Esophagus muscularis mucosa (tissue), 4 donors: ENCODE measurements at regions not wholly inside any gene's neighbourhood (a gene's known extent, or its start where the extent isn't known, plus 50 kb on each side); places are given as distances from the start of the nearest gene placed in this dataset.

ENCODE experiments used
- DNase-seq: peaks from one replicate; pipeline ENCODE4 v3.0.0-alpha.2; 2017; ENCODE audit errors: extremely low spot score
- H3K27ac ChIP-seq, 4 donors: fragments of 200-600 bp; sonication (generic); replicated peaks in 1 of 4; 1 replicate in 3 of 4; 2 replicates in 1 of 4; pipeline ENCODE4 v1.5.1; 2016 to 2019; ENCODE audit warnings: mild to moderate bottlenecking in 1 of 4
- H3K27me3 ChIP-seq, 4 donors: fragments of 200-600 bp; sonication (generic); one replicate each; pipeline versions ENCODE4 v1.5.1 to v1.6.0; 2016 to 2019
- H3K36me3 ChIP-seq, 4 donors: fragments of 200-600 bp; sonication (generic); one replicate each; pipeline ENCODE4 v1.5.1; 2016 to 2019
- H3K4me1 ChIP-seq, 4 donors: fragments of 200-600 bp; sonication (generic); one replicate each; pipeline ENCODE4 v1.5.1; 2016 to 2019
- H3K4me3 ChIP-seq, 4 donors: fragments of 200-600 bp; sonication (generic); 1 replicate in 2 of 4; 2 replicates in 2 of 4; pipeline ENCODE4 v1.5.1; 2016 to 2019; ENCODE audit warnings: mild to moderate bottlenecking in 4 of 4, moderate library complexity in 1 of 4
- H3K9me3 ChIP-seq, 4 donors: fragments of 200-600 bp; sonication (generic); 1 replicate in 3 of 4; 2 replicates in 1 of 4; pipeline ENCODE4 v1.5.1; 2016 to 2019
- EP300 ChIP-seq: sonication (generic); formaldehyde crosslinking; IDR thresholded peaks from one replicate; pipeline ENCODE4 v1.6.1; 2017; ENCODE audit warnings: antibody characterized with exemption
- POLR2A ChIP-seq: fragments of 450-650 bp; IDR thresholded peaks from one replicate; pipeline ENCODE4 v1.6.1; 2017; ENCODE audit warnings: antibody characterized with exemption, moderate library complexity, mild to moderate bottlenecking, low read depth
- POLR2AphosphoS5 ChIP-seq, 2 donors: sonication (generic); formaldehyde crosslinking; IDR thresholded peaks; one replicate each; pipeline ENCODE4 v1.6.1; 2017; ENCODE audit warnings: antibody characterized with exemption in 2 of 2
- WGBS: methylation state at CpG from one replicate; pipeline ENCODE4 v1.1.5; 2018; 5-methylcytosine and 5-hydroxymethylcytosine counted together
- intact Hi-C: fragments of 100-400 bp; cut with DNase I; formaldehyde crosslinking; loops from one replicate; pipeline ENCODE4 v1.15.1; 2023
- TF ChIP-seq, protein P1 (sequence below), 3 experiments: fragments of 200-600 bp in 2 of 3; fragments of 450-650 bp in 1 of 3; sonication (generic) in 2 of 3; IDR thresholded peaks; one replicate each; pipeline ENCODE4 v1.5.1; 2017 to 2019; ENCODE audit warnings: antibody characterized with exemption in 3 of 3, mild to moderate bottlenecking in 2 of 3, moderate library complexity in 1 of 3

DNA sequence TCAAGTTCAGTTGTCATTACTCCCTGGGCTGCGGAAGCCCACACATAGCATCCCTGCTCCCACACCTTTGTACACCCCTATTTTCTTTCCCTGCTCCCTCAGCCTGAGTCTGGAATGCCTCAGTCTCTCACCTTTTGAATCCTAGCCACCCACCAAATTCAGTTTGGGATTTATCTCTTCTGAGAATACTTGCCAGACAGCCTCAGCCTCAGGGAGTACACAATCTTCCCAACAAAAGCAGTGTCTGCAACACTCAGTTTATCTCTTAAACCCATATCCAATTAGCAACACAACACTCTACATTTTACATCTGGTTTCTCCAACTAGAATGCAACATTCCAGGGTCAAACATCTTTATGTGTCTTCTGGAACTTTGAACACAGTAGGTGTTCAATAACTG, 190.2 kb downstream of the GPAM start:
- intact Hi-C loops = no loop called here
- Histone ChIP-seq H3K4me3 (no peak overlapping the region), H3K4me1 (no peaks in the 10 kb centered on the region), H3K36me3 (no peaks in the 10 kb centered on the region), H3K27ac (no peak overlapping the region), H3K27me3 (peaks cover 0 to 3% (median 0%) of the 10 kb centered on the region in 4 donors), H3K9me3 (peaks cover 0 to 9% (median 3%) of the 10 kb centered on the region in 4 donors)
- WGBS = 86% methylated on average over 1 of the region's 1 CpG
- TF ChIP-seq POLR2A = no peak
- no peak for TF ChIP-seq POLR2AphosphoS5 (IDR thresholded peaks at IDR 0.05)
- no peak for TF ChIP-seq EP300
- TF ChIP-seq, protein P1, sequence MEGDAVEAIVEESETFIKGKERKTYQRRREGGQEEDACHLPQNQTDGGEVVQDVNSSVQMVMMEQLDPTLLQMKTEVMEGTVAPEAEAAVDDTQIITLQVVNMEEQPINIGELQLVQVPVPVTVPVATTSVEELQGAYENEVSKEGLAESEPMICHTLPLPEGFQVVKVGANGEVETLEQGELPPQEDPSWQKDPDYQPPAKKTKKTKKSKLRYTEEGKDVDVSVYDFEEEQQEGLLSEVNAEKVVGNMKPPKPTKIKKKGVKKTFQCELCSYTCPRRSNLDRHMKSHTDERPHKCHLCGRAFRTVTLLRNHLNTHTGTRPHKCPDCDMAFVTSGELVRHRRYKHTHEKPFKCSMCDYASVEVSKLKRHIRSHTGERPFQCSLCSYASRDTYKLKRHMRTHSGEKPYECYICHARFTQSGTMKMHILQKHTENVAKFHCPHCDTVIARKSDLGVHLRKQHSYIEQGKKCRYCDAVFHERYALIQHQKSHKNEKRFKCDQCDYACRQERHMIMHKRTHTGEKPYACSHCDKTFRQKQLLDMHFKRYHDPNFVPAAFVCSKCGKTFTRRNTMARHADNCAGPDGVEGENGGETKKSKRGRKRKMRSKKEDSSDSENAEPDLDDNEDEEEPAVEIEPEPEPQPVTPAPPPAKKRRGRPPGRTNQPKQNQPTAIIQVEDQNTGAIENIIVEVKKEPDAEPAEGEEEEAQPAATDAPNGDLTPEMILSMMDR (IDR thresholded peaks at IDR 0.05) = no peak
- DNase-seq = no peak

DNA sequence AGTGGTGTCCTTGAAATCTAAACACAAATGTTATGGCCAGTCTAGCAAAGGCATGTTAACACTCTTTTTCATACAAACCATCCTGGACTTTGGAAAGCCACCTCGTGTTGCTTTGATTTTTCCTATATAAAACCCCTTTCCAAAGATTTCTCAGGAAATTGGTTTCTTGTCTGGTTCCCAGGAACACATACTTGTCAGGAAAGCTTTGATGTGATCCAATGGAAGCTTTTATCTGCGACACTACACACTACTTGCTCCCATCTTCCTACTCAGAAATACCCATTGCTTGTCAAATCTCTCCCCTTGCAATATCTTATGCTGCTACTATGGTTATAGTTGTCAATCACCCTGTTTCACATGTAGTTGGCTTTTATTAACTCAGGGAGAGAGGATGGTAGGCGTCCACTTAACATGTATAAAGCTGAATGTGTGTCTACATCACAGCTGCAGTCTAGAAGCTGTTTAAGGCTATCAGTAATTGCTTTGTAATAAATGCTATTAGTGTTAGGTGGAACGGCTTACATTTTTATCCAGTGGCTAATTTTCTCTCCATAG, 189.6 kb downstream of the GPAM start:
- intact Hi-C loops = no loop called here
- H3K27me3 ChIP-seq = peaks cover 0 to 3% (median 0%) of the 10 kb centered on the region in 4 donors
- WGBS = 76% methylated on average over 4 of the region's 4 CpGs

DNA sequence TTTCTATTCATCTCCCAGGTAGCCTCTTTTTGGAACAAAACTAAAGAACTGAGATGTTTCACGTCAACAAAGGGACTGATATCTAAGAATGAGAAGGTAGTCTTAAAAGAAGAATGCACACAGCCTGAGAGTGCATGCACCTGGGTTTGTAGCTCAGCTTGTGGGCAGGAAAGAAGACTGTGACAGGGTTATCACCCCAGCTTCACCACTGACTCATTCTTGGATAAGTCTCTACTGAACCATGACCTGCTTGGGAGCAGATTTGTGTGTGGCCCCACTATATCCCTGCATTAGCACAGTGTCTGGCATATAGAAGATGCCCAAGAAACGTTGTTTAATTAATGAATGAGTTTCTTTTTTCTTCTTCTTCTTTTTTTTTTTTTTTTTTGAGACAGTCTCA, 187.5 kb downstream of the GPAM start:
- 70% methylated on average over 2 of the region's 2 CpGs for WGBS
- DNase-seq = peak; percentile 60
- H3K27ac ChIP-seq = no peak overlapping the region

More for the DNA sequence above, 189.6 kb downstream of the GPAM start:
- H3K36me3 ChIP-seq = no peaks in the 10 kb centered on the region
- TF ChIP-seq POLR2A = no peak
- no peak for TF ChIP-seq EP300
- TF ChIP-seq, protein P1 (IDR thresholded peaks at IDR 0.05) = no peak
- TF ChIP-seq POLR2AphosphoS5 (IDR thresholded peaks at IDR 0.05) = no peak
- H3K9me3 ChIP-seq = peaks cover 0 to 9% (median 3%) of the 10 kb centered on the region in 4 donors
- DNase-seq = no peak
- H3K4me1 ChIP-seq = no peaks in the 10 kb centered on the region
- H3K27ac ChIP-seq = no peak overlapping the region
- H3K4me3 ChIP-seq = no peak overlapping the region

DNA sequence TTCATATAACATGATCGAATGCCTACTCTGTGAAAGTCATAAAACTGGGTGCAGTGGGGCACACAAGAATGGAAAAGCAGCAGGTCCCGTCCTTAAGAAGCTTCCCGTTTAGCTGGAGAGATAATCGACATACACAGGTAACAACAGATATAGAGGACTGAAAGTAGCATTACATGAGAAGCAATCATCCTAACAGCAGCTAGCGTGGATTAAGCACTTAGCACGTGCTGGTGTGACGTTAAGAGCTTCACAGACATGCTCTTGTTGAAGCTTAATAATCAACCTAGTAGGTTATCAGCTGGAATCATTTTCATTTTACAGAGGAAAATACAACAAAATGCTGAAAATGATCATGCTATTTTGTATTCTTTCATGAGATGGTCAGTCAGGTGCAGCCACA, 184.8 kb downstream of the GPAM start:
- peaks cover 0 to 9% (median 3%) of the 10 kb centered on the region in 4 donors for H3K9me3 ChIP-seq
- TF ChIP-seq EP300 (no peak), POLR2A (no peak), POLR2AphosphoS5 (IDR thresholded peaks at IDR 0.05) (no peak)
- TF ChIP-seq, protein P1 (IDR thresholded peaks at IDR 0.05) = no peak
- H3K27me3 ChIP-seq = no peaks in the 10 kb centered on the region
- DNase-seq = peak; percentile 21
- H3K36me3 ChIP-seq = no peaks in the 10 kb centered on the region
- H3K4me1 ChIP-seq = peaks cover 0 to 7% (median 0%) of the 10 kb centered on the region in 4 donors
- intact Hi-C loops = no loop called here
- no peak overlapping the region for H3K27ac ChIP-seq
- WGBS = 90% methylated on average over 7 of the region's 7 CpGs
- no peak overlapping the region for H3K4me3 ChIP-seq

More for the DNA sequence above, 187.5 kb downstream of the GPAM start:
- TF ChIP-seq POLR2A = no peak
- TF ChIP-seq POLR2AphosphoS5 (IDR thresholded peaks at IDR 0.05) = no peak
- TF ChIP-seq EP300 = no peak
- TF ChIP-seq, protein P1 (IDR thresholded peaks at IDR 0.05) = no peak
- H3K27me3 ChIP-seq = no peaks in the 10 kb centered on the region
- peaks cover 0 to 6% (median 0%) of the 10 kb centered on the region in 4 donors for H3K4me1 ChIP-seq
- no peak overlapping the region for H3K4me3 ChIP-seq
- intact Hi-C loops = no loop called here
- H3K9me3 ChIP-seq = peaks cover 0 to 9% (median 3%) of the 10 kb centered on the region in 4 donors
- no peaks in the 10 kb centered on the region for H3K36me3 ChIP-seq
